WI38 (cell line): ENCODE measurements at regions not wholly inside any gene's neighbourhood (a gene's known extent, or its start where the extent isn't known, plus 50 kb on each side); places are given as distances from the start of the nearest gene placed in this dataset.

ENCODE experiments used
- H3K4me3 ChIP-seq: 2 replicates; pipeline ENCODE4 v1.5.1; 2011; ENCODE audit warnings: low read depth, mild to moderate bottlenecking, control low read depth, low read length
- CTCF ChIP-seq: IDR thresholded peaks from 2 replicates; pipeline ENCODE4 v1.5.1; 2012; ENCODE audit warnings: low read depth, mild to moderate bottlenecking, control low read depth, low read length

GRCh38 chr7:155887174-155887525, 74.9 kb upstream of the SHH start:
- no peak overlapping the region for H3K4me3 ChIP-seq
- TF ChIP-seq CTCF = no peak

- no peak overlapping the region for H3K4me3 ChIP-seq
- TF ChIP-seq CTCF = no peak
Observed at GRCh38 chr7:155886391-155887173, 74.3 kb upstream of the SHH start.

- no peak overlapping the region for H3K4me3 ChIP-seq
- TF ChIP-seq CTCF = no peak
Observed at GRCh38 chr7:155885167-155886155, 73.2 kb upstream of the SHH start.

GRCh38 chr7:155884225-155885166, 72.2 kb upstream of the SHH start:
- no peak overlapping the region for H3K4me3 ChIP-seq
- TF ChIP-seq CTCF = no peak

- TF ChIP-seq CTCF = no peak
- no peak overlapping the region for H3K4me3 ChIP-seq
Observed at GRCh38 chr7:155883491-155884224, 71.4 kb upstream of the SHH start.

- no peak for TF ChIP-seq CTCF
- no peak overlapping the region for H3K4me3 ChIP-seq
Observed at GRCh38 chr7:155882596-155882995, 70.3 kb upstream of the SHH start.
